ENCODE measurements at regions not wholly inside any gene's neighbourhood (a gene's known extent, or its start where the extent isn't known, plus 50 kb on each side); places are given as distances from the start of the nearest gene placed in this dataset.

GRCh38 chrX:39974270-39974669, 123.5 kb downstream of the BCOR start:
- no peak for DNase-seq (ENCODE audit: extremely low read depth in 1 of 4, low spot score in 3 of 4)
- Histone ChIP-seq H2AFZ (ENCODE audit: low read depth, low read length) (no peak overlapping the region), H3K4me2 (ENCODE audit: insufficient read depth, low read length) (no peak overlapping the region), H3K4me3 (no peak overlapping the region), H3K9me3 (replicated peaks; ENCODE audit: control insufficient read depth, insufficient read depth, low read depth, low read length) (no peaks in the 10 kb centered on the region; the same call in 1 of the 2 replicates), H3K79me2 (ENCODE audit: control insufficient read depth, insufficient read depth, low read length) (no peaks in the 10 kb centered on the region), H3K9ac (ENCODE audit: insufficient read depth in 1 of 2, low read depth in 2 of 2, low read length in 2 of 2) (no peak overlapping the region), H4K20me1 (replicated peaks; ENCODE audit: control insufficient read depth, insufficient read depth, low read length) (no peaks in the 10 kb centered on the region), H3K4me1 (replicated peaks in 1 of 2; ENCODE audit: control insufficient read depth in 2 of 2, insufficient read depth in 2 of 2, low read length in 2 of 2) (peaks cover 0 to 1% of the 10 kb centered on the region in 2 experiments; a peak in 2 of 5 replicates), H3K36me3 (ENCODE audit: control insufficient read depth, insufficient read depth, low read length) (no peaks in the 10 kb centered on the region), H3K27ac (ENCODE audit: extremely low read depth, low read depth, low read length) (no peak overlapping the region), H3K9me1 (ENCODE audit: control insufficient read depth, insufficient read depth, low read length) (no peaks in the 10 kb centered on the region), H3K27me3 (ENCODE audit: control insufficient read depth in 2 of 2, insufficient read depth in 2 of 2, low read length in 2 of 2) (no peaks in the 10 kb centered on the region; a peak in 1 of 5 replicates)
- WGBS (ENCODE audit: insufficient coverage, low coverage, missing lambda C conversion rate) = 59% methylated on average over 3 of the region's 6 CpGs
- BruUV-seq (replicated peaks) = no TSS peak
- POLR2A ChIA-PET = no interaction called here
- TF ChIP-seq RNF219 (CRISPR knock-in tag; IDR thresholded peaks at IDR 0.05) = no peak
- intact Hi-C loops (cut with micrococcal nuclease) (no loop called here), in situ Hi-C loops (cut with MboI) (no loop called here)
- no peak for FAIRE-seq
- CTCF ChIA-PET (ENCODE audit: low intra/inter-chr PET ratio) = no interaction called here
- ATAC-seq = no peak

GRCh38 chrX:39975101-39975925, 122.4 kb downstream of the BCOR start:
- no peak overlapping the region for H3K4me3 ChIP-seq
- no peaks in the 10 kb centered on the region for H3K79me2 ChIP-seq (ENCODE audit: control insufficient read depth, insufficient read depth, low read length)
- FAIRE-seq = no peak
- no peaks in the 10 kb centered on the region; the same call in 1 of the 2 replicates for H3K9me3 ChIP-seq (replicated peaks; ENCODE audit: control insufficient read depth, insufficient read depth, low read depth, low read length)
- POLR2A ChIA-PET = interaction anchor here (0.6 kb wide), 1 partner anchor 292 kb away, joined by 4 read pairs; no protein-coding TSS in a partner anchor
- in situ Hi-C loops (cut with MboI) (no loop called here), intact Hi-C loops (cut with micrococcal nuclease) (no loop called here)
- H2AFZ ChIP-seq (ENCODE audit: low read depth, low read length) = no peak overlapping the region
- ATAC-seq = no peak
- DNase-seq (ENCODE audit: extremely low read depth in 1 of 4, low spot score in 3 of 4) = no peak
- no peaks in the 10 kb centered on the region for H4K20me1 ChIP-seq (replicated peaks; ENCODE audit: control insufficient read depth, insufficient read depth, low read length)
- H3K9ac ChIP-seq (ENCODE audit: insufficient read depth in 1 of 2, low read depth in 2 of 2, low read length in 2 of 2) = no peak overlapping the region
- no peaks in the 10 kb centered on the region; a peak in 1 of 5 replicates for H3K27me3 ChIP-seq (ENCODE audit: control insufficient read depth in 2 of 2, insufficient read depth in 2 of 2, low read length in 2 of 2)
- no peaks in the 10 kb centered on the region for H3K36me3 ChIP-seq (ENCODE audit: control insufficient read depth, insufficient read depth, low read length)
- TF ChIP-seq UBTF (IDR thresholded peaks at IDR 0.05; ENCODE audit: borderline replicate concordance in 1 of 2, low read depth in 2 of 2, low read length in 2 of 2) = no peak
- no peak for TF ChIP-seq HMBOX1 (IDR thresholded peaks at IDR 0.05)
- no TSS peak for BruUV-seq (replicated peaks)
- 0% methylated on average over 1 of the region's 7 CpGs for WGBS (ENCODE audit: insufficient coverage, low coverage, missing lambda C conversion rate)
- CTCF ChIA-PET (ENCODE audit: low intra/inter-chr PET ratio) = no interaction called here
- no peaks in the 10 kb centered on the region; a peak in 1 of 5 replicates for H3K4me1 ChIP-seq (replicated peaks in 1 of 2; ENCODE audit: control insufficient read depth in 2 of 2, insufficient read depth in 2 of 2, low read length in 2 of 2)
- no peaks in the 10 kb centered on the region for H3K9me1 ChIP-seq (ENCODE audit: control insufficient read depth, insufficient read depth, low read length)
- H3K4me2 ChIP-seq (ENCODE audit: insufficient read depth, low read length) = no peak overlapping the region
- H3K27ac ChIP-seq (ENCODE audit: extremely low read depth, low read depth, low read length) = no peak overlapping the region
